COR-L47 (cell line): ENCODE measurements at regions not wholly inside any gene's neighbourhood (a gene's known extent, or its start where the extent isn't known, plus 50 kb on each side); places are given as distances from the start of the nearest gene placed in this dataset.
"Not testable (repeated sequence)": the region's sequence is repeated elsewhere in the genome, so short reads cannot be mapped to it uniquely, and the experiment has no call there.

ENCODE experiments used
- DNase-seq: peaks from one replicate; lab custom pipeline; 2025; lab: John Stamatoyannopoulos, UW

- no peak for DNase-seq
Observed at GRCh38 chr10:111579473-111579872, 502.6 kb downstream of the ADRA2A start.

- DNase-seq = no peak
Observed at GRCh38 chr10:111590703-111591102, 513.9 kb downstream of the ADRA2A start.

GRCh38 chr10:111593578-111593977, 516.7 kb downstream of the ADRA2A start:
- DNase-seq = no peak

GRCh38 chr10:111595173-111595572, 518.3 kb downstream of the ADRA2A start:
- DNase-seq = no peak

GRCh38 chr10:111598433-111599059, 521.7 kb downstream of the ADRA2A start:
- DNase-seq = peak; percentile 26

GRCh38 chr10:111599943-111600342, 523.1 kb downstream of the ADRA2A start:
- no peak for DNase-seq

- no peak for DNase-seq
Observed at GRCh38 chr10:111600772-111601171, 523.9 kb downstream of the ADRA2A start.

GRCh38 chr10:111612273-111612672, 535.4 kb downstream of the ADRA2A start:
- no peak for DNase-seq

GRCh38 chr10:111634191-111634590, 549.4 kb downstream of the GPAM start:
- no peak for DNase-seq

- no peak for DNase-seq
Observed at GRCh38 chr10:111646021-111646420, 537.5 kb downstream of the GPAM start.

GRCh38 chr10:111648046-111648445, 535.5 kb downstream of the GPAM start:
- DNase-seq = no peak

GRCh38 chr10:111649080-111649479, 534.5 kb downstream of the GPAM start:
- DNase-seq = not testable (repeated sequence)

- DNase-seq = no peak
Observed at GRCh38 chr10:111650088-111650487, 533.5 kb downstream of the GPAM start.

- DNase-seq = no peak
Observed at GRCh38 chr10:111656066-111656465, 527.5 kb downstream of the GPAM start.

- no peak for DNase-seq
Observed at GRCh38 chr10:111677759-111678158, 505.8 kb downstream of the GPAM start.

GRCh38 chr10:111686796-111687195, 496.8 kb downstream of the GPAM start:
- no peak for DNase-seq

GRCh38 chr10:111698711-111699110, 484.9 kb downstream of the GPAM start:
- DNase-seq = no peak

GRCh38 chr10:111703986-111704385, 479.6 kb downstream of the GPAM start:
- no peak for DNase-seq

- DNase-seq = no peak
Observed at GRCh38 chr10:111705021-111705420, 478.5 kb downstream of the GPAM start.

- no peak for DNase-seq
Observed at GRCh38 chr10:111706331-111706730, 477.2 kb downstream of the GPAM start.

- DNase-seq = no peak
Observed at GRCh38 chr10:111707076-111707475, 476.5 kb downstream of the GPAM start.

- no peak for DNase-seq
Observed at GRCh38 chr10:111709603-111710002, 474.0 kb downstream of the GPAM start.

GRCh38 chr10:111716032-111716431, 467.5 kb downstream of the GPAM start:
- no peak for DNase-seq

GRCh38 chr10:111724121-111724520, 459.4 kb downstream of the GPAM start:
- DNase-seq = no peak
